ENCODE measurements at regions not wholly inside any gene's neighbourhood (a gene's known extent, or its start where the extent isn't known, plus 50 kb on each side); places are given as distances from the start of the nearest gene placed in this dataset.

DNA sequence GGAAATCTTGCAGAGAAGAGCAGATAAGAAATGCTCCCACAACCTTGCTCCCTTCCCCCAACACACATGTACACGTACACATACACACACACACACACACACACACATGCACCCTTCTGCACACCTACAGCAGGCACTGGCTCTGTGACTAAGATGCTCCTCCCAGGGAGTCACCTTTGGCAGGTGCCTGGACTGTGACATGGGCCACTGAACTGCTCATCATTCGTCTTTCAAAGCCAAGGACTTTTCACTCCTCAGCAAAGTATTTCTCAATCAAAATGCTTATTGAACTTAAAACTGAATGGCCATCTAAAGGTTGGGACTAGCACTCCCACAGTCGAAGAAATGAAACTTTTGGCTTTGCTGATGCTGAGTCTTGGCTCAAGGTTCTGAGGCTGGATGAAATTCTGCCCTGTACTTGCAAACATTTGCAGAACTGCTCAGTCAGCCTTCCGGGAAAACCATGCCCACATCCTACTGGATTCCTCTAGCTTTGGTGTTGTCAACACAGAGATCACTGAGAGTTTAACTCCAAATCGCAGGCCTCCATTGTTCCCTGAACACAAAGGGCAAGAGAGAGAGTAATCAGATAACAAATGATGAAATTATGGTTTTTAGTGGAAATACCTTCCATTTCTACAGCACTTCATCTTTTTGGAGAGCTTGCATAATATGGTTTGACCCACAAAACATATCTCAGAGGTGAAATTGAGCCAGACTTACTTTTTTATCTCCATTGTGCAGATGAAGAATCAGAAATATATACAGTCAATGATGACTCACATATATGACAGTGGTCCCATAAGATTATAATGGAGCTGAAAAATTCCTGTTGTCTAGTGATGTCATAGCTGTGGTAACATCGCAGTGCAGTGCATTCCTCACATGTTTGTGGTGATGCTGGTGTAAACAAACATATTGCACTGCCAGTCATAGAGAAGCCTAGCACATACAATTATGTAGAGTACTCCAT lies 72.4 kb upstream of the BCAR3 start:
- Histone ChIP-seq H3K4me3 (ENCODE audit: low read length) (no peak overlapping the region), H3K4me2 (ENCODE audit: low read length) (no peak overlapping the region), H3K27me3 (ENCODE audit: insufficient read depth, low read depth, low read length) (no peaks in the 10 kb centered on the region), H4K20me1 (ENCODE audit: insufficient read depth) (no peaks in the 10 kb centered on the region), H3F3A (ENCODE audit: insufficient read depth, low read length, poor library complexity, severe bottlenecking) (no peaks in the 10 kb centered on the region), H3K9me2 (ENCODE audit: insufficient read depth, low read length) (no peaks in the 10 kb centered on the region), H3K9ac (ENCODE audit: low read length) (no peak overlapping the region), H3K27ac (ENCODE audit: low read length) (no peak overlapping the region), H3K79me2 (replicated peaks; ENCODE audit: insufficient read depth, low read length) (no peaks in the 10 kb centered on the region), H3K36me3 (ENCODE audit: insufficient read depth, low read length) (no peaks in the 10 kb centered on the region), H3K9me3 (ENCODE audit: low read length) (no peaks in the 10 kb centered on the region), H2AFZ (ENCODE audit: low read depth, low read length) (no peak overlapping the region)
- TF ChIP-seq POLR2AphosphoS5 (IDR thresholded peaks at IDR 0.05) (no peak), RAD21 (conservative IDR thresholded peaks at IDR 0.05) (no peak)

DNA sequence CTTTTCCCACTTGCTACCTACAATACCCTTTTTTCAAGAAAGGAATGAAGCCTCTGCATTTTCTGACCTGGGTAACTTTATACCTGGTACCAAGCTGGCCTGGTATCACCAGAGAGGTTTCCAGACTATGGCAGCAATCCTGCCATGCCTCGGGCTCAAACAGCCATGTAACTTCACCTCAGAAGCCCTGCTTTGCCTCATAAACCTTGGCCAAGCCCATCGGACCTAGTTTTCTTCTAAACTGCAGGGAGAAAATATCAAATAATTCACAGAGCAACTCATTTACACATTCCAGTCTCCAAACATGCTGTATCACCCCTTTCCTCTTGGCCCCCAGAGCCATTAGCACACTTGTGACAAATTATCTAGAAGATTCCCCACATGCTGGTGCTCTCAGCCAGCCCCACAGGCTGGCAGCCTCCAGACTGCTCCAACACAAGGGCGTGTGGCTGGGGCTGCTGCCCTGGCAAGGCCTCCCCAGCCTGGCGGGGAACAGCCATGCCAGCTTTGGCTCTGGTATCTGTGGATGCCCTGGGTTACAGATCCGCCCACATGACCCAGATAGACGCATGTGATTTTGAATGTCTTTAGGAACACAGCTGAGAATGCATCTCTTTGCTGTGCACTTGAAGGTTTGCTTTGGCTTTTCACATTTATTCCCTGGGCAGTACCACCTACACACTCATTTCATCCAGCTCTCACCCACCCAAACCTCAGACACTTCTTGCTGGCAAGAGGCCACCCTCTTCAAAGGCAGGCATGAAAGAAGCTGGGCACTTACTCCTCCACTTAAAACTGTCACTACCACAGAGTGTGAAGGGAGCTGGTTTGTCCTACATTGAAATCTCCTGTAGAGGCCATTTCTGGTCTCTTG lies 70.0 kb upstream of the BCAR3 start:
- Histone ChIP-seq H3K79me2 (replicated peaks; ENCODE audit: insufficient read depth, low read length) (no peaks in the 10 kb centered on the region), H3K27ac (ENCODE audit: low read length) (no peak overlapping the region), H3F3A (ENCODE audit: insufficient read depth, low read length, poor library complexity, severe bottlenecking) (no peaks in the 10 kb centered on the region), H3K4me3 (ENCODE audit: low read length) (no peak overlapping the region), H3K36me3 (ENCODE audit: insufficient read depth, low read length) (no peaks in the 10 kb centered on the region), H3K9me3 (ENCODE audit: low read length) (no peaks in the 10 kb centered on the region), H3K9me2 (ENCODE audit: insufficient read depth, low read length) (no peaks in the 10 kb centered on the region), H4K20me1 (ENCODE audit: insufficient read depth) (no peaks in the 10 kb centered on the region), H3K4me2 (ENCODE audit: low read length) (no peak overlapping the region), H3K27me3 (ENCODE audit: insufficient read depth, low read depth, low read length) (no peaks in the 10 kb centered on the region), H3K9ac (ENCODE audit: low read length) (no peak overlapping the region), H2AFZ (ENCODE audit: low read depth, low read length) (no peak overlapping the region)
- TF ChIP-seq SMC3 (conservative IDR thresholded peaks at IDR 0.05; ENCODE audit: poor library complexity): no peak
- TF ChIP-seq EP300 (conservative IDR thresholded peaks at IDR 0.05; ENCODE audit: poor library complexity, severe bottlenecking): no peak
- TF ChIP-seq TAF1 (IDR thresholded peaks at IDR 0.05; ENCODE audit: low read depth): no peak
- TF ChIP-seq, protein P1, sequence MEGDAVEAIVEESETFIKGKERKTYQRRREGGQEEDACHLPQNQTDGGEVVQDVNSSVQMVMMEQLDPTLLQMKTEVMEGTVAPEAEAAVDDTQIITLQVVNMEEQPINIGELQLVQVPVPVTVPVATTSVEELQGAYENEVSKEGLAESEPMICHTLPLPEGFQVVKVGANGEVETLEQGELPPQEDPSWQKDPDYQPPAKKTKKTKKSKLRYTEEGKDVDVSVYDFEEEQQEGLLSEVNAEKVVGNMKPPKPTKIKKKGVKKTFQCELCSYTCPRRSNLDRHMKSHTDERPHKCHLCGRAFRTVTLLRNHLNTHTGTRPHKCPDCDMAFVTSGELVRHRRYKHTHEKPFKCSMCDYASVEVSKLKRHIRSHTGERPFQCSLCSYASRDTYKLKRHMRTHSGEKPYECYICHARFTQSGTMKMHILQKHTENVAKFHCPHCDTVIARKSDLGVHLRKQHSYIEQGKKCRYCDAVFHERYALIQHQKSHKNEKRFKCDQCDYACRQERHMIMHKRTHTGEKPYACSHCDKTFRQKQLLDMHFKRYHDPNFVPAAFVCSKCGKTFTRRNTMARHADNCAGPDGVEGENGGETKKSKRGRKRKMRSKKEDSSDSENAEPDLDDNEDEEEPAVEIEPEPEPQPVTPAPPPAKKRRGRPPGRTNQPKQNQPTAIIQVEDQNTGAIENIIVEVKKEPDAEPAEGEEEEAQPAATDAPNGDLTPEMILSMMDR (IDR thresholded peaks at IDR 0.05; ENCODE audit: poor library complexity, severe bottlenecking): no peak
- TF ChIP-seq, protein P2, sequence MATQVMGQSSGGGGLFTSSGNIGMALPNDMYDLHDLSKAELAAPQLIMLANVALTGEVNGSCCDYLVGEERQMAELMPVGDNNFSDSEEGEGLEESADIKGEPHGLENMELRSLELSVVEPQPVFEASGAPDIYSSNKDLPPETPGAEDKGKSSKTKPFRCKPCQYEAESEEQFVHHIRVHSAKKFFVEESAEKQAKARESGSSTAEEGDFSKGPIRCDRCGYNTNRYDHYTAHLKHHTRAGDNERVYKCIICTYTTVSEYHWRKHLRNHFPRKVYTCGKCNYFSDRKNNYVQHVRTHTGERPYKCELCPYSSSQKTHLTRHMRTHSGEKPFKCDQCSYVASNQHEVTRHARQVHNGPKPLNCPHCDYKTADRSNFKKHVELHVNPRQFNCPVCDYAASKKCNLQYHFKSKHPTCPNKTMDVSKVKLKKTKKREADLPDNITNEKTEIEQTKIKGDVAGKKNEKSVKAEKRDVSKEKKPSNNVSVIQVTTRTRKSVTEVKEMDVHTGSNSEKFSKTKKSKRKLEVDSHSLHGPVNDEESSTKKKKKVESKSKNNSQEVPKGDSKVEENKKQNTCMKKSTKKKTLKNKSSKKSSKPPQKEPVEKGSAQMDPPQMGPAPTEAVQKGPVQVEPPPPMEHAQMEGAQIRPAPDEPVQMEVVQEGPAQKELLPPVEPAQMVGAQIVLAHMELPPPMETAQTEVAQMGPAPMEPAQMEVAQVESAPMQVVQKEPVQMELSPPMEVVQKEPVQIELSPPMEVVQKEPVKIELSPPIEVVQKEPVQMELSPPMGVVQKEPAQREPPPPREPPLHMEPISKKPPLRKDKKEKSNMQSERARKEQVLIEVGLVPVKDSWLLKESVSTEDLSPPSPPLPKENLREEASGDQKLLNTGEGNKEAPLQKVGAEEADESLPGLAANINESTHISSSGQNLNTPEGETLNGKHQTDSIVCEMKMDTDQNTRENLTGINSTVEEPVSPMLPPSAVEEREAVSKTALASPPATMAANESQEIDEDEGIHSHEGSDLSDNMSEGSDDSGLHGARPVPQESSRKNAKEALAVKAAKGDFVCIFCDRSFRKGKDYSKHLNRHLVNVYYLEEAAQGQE (IDR thresholded peaks at IDR 0.05; ENCODE audit: borderline replicate concordance): no peak
- no peak for TF ChIP-seq MXI1 (conservative IDR thresholded peaks at IDR 0.05; ENCODE audit: poor library complexity, severe bottlenecking)
- TF ChIP-seq POLR2AphosphoS5 (IDR thresholded peaks at IDR 0.05): no peak
- TF ChIP-seq RAD21 (conservative IDR thresholded peaks at IDR 0.05): no peak
- no peak for TF ChIP-seq EZH2 (IDR thresholded peaks at IDR 0.05; ENCODE audit: borderline replicate concordance, insufficient read depth, low read length, poor library complexity, severe bottlenecking)

All from neural cell (in vitro differentiated cells).